Fibroblast of the aortic adventitia (primary cell): ENCODE measurements at regions not wholly inside any gene's neighbourhood (a gene's known extent, or its start where the extent isn't known, plus 50 kb on each side); places are given as distances from the start of the nearest gene placed in this dataset.

Experiments
- DNase-seq: peaks from one replicate; pipeline ENCODE4 v3.0.0-alpha.2; 2010; ENCODE audit warnings: low read depth
- H3K4me3 ChIP-seq: 2 replicates; pipeline ENCODE4 v1.5.1; 2011; ENCODE audit warnings: low read depth, mild to moderate bottlenecking, control low read depth, low read length, moderate library complexity
- TF ChIP-seq, protein P1 (sequence below): IDR thresholded peaks from 2 replicates; pipeline ENCODE4 v1.5.1; 2011; ENCODE audit warnings: mild to moderate bottlenecking, low read length, control low read depth, inconsistent platforms; ENCODE audit not compliant: insufficient read depth

DNA sequence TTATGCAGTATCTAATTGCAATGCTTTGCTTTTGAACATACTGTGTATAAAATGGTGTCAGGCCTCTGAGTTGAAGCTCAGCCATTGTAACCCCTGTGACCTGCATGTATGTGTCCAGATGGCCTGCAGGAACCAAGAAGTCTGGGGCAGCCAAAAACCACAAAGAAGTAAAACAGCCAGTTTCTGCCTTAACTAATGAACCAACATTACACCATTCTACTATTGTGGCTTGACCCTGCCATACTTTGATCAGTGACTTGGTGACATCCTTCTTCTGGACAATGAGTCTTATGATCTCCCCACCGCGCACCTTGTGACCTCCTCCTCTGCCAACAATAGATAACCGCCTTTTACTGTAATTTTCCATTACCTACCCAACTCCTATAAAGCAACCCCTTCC is 131.6 kb downstream of the CBLL2 start:
- H3K4me3 ChIP-seq, result no peak overlapping the region
- no peak for DNase-seq
- TF ChIP-seq, protein P1, sequence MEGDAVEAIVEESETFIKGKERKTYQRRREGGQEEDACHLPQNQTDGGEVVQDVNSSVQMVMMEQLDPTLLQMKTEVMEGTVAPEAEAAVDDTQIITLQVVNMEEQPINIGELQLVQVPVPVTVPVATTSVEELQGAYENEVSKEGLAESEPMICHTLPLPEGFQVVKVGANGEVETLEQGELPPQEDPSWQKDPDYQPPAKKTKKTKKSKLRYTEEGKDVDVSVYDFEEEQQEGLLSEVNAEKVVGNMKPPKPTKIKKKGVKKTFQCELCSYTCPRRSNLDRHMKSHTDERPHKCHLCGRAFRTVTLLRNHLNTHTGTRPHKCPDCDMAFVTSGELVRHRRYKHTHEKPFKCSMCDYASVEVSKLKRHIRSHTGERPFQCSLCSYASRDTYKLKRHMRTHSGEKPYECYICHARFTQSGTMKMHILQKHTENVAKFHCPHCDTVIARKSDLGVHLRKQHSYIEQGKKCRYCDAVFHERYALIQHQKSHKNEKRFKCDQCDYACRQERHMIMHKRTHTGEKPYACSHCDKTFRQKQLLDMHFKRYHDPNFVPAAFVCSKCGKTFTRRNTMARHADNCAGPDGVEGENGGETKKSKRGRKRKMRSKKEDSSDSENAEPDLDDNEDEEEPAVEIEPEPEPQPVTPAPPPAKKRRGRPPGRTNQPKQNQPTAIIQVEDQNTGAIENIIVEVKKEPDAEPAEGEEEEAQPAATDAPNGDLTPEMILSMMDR, result no peak

DNA sequence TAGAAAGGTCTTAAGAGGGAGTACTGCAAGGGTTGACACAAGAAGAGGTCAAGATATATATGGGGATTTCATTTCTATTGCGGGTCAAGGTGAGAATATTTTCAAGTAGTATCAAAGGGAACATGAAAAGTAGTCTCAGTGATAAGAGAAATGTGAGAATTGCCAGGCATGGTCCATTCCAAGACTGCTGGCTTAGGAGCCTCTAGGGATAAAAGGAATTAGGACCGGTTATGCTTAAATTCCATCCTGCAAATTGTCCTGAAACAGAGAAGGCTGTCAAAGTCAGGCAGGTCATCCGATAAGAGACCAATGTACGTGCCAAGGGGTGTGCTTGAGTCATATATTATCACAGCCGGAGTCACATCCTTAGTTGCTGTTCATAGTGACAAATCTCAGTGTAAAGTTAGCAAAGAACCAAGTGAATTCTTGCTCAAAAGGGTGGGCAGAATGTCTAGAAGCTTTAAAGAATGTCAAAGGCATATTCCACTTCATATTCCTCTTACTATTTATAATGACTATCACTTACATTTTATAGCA is 133.6 kb downstream of the CBLL2 start:
- peak; percentile 49 for DNase-seq
- no peak overlapping the region for H3K4me3 ChIP-seq
- TF ChIP-seq, protein P1, result no peak

DNA sequence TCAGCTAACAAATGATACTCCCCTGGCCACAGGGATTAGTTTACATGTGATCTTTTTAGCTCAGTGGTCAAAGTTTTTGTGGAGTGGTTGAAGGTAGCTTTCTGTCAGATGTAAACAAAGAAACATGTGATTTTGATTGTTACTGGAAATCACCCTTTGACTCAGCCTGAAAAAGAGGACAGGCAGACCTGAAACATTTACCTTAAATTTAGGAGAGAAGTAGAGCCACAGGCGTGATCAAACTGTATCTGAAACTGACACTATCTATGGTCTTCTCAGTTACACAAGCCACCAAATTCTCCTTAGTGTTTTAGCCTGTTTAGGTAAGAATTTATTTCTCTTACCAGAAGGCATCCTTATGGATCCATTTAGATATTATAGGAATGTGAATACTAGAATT is 136.7 kb downstream of the CBLL2 start:
- DNase-seq, result no peak
- no peak overlapping the region for H3K4me3 ChIP-seq
- TF ChIP-seq, protein P1, result no peak

DNA sequence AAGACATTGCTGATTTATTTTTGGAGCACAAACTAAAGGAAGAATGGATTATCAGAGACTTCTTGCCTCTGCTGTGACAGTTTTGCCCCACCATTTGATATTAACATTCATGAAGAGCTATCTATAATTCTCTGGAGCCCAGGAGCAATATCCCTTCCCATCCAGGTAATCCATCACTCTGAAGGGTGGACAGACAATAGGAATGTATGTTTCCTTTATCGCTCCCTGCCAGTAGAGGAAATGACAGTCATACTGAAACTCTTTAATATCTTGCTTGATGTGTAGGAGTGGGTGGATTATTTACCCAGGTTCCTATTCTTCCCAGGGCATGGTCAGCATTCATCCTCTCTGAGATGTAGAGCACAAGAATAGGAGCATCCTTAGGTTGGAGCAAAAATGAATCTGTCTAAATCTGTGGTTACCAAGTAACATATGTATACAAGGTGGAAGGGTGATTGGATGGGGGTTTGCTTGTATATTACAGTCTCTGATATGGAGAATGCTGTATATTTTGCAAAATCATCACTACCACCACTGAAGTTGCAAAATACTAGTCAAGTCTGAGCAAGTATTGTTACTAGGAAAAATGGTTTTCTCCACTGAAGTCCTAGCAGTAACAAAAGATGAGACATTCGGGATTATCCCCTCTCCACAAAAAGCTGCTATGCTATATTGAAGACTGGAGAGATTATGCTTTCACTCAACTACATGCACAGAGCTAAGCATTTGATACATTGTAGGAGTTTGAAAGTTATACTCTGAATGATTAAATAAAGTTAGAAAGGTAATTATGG is 151.6 kb downstream of the CBLL2 start:
- TF ChIP-seq, protein P1, result no peak
- no peak for DNase-seq
- no peak overlapping the region for H3K4me3 ChIP-seq

DNA sequence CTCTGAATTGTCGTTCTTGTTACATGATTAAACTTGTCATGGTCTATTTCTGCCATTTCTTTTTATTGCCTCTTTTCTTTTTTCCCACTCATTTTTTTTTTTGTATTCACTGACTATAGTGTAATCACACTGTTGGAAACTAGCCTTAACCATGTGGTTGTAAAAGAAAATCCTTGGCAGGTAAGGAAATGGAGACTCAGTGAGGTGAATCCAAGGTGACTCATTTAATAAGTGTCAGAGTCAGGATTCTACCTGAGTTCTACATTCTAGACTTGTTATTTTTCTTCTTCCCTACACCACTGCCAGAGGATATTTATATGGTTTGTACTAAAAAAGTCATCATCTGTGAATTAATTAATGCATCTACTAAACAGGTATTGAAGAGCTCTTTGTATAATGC is 152.2 kb downstream of the CBLL2 start:
- TF ChIP-seq, protein P1, result no peak
- no peak for DNase-seq
- no peak overlapping the region for H3K4me3 ChIP-seq

DNA sequence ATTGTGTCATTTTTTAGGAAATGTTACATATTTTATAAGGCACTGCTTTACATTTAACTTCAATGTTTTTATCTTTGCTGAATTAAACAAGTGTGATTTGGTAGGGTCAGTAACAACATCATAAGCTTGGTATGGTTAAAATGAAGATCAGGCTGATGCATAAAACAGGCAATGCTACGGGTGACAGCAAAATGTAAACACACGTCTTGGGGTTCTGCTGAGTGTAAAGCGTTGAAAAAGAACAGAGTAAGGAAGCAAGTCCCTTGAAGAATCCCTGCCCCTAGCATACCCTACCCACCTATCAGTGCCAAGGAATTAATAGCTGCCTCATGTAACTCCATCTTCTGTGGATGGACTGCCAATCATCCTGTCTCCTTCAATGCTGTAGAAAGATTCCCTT is 157.0 kb downstream of the CBLL2 start:
- no peak for DNase-seq
- TF ChIP-seq, protein P1, result no peak
- H3K4me3 ChIP-seq, result no peak overlapping the region

DNA sequence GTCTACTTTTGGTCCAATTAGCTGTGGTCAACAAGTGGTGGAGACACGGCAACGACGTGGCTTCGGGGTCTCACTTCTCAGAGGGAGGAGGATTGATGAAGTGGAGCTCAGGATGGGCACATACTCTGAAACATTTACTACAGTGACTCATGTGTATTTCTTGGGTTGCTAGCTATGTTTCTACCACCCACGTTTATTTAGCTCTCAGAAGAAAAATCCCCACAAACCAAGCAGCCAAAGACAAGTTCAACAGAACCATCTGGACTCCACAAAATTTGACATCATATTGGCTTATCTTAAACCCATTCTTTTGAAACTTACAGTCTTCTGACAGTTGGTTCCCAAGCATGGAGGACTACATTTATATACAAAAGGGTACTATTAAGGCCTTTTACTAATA is 158.0 kb downstream of the CBLL2 start:
- TF ChIP-seq, protein P1, result no peak
- H3K4me3 ChIP-seq, result no peak overlapping the region
- peak; percentile 43 for DNase-seq
